KMS-11 (cell line): ENCODE measurements at regions not wholly inside any gene's neighbourhood (a gene's known extent, or its start where the extent isn't known, plus 50 kb on each side); places are given as distances from the start of the nearest gene placed in this dataset.

Source experiments
- H2AFZ ChIP-seq: fragments of 200-600 bp; sonication (generic); 2 replicates; pipeline ENCODE4 v1.6.1; 2016; ENCODE audit warnings: antibody characterized with exemption, mixed run types, low read depth
- H3K27ac ChIP-seq: fragments of 200-600 bp; sonication (generic); 2 replicates; pipeline ENCODE4 v1.6.1; 2016; ENCODE audit warnings: mild to moderate bottlenecking, mixed run types
- H3K27me3 ChIP-seq: fragments of 200-600 bp; sonication (generic); 2 replicates; pipeline ENCODE4 v1.6.1; 2017; ENCODE audit warnings: mild to moderate bottlenecking, low read depth, mixed run types, moderate library complexity; ENCODE audit not compliant: insufficient read depth
- H3K36me3 ChIP-seq: fragments of 200-600 bp; sonication (generic); 2 replicates; pipeline ENCODE4 v1.6.1; 2017; ENCODE audit warnings: mild to moderate bottlenecking, mixed run types; ENCODE audit not compliant: insufficient read depth
- H3K4me1 ChIP-seq: fragments of 200-600 bp; sonication (generic); 2 replicates; pipeline ENCODE4 v1.6.1; 2016; ENCODE audit warnings: mild to moderate bottlenecking, low read depth, mixed run types; ENCODE audit not compliant: poor library complexity, severe bottlenecking
- H3K4me2 ChIP-seq: fragments of 200-600 bp; sonication (generic); 2 replicates; pipeline ENCODE4 v1.7.0; 2016; ENCODE audit warnings: mild to moderate bottlenecking, mixed run types
- H3K4me3 ChIP-seq: fragments of 200-600 bp; sonication (generic); IDR thresholded peaks from 2 replicates; pipeline ENCODE4 v1.6.1; 2017; ENCODE audit warnings: low read depth, low read length, mixed read lengths; ENCODE audit not compliant: insufficient read depth
- H3K79me2 ChIP-seq: fragments of 200-600 bp; sonication (generic); 2 replicates; pipeline ENCODE4 v1.6.1; 2016; ENCODE audit warnings: low read depth, mixed run types; ENCODE audit not compliant: insufficient read depth
- H3K9ac ChIP-seq: fragments of 200-600 bp; sonication (generic); 2 replicates; pipeline ENCODE4 v1.6.1; 2016; ENCODE audit warnings: mild to moderate bottlenecking, mixed run types
- H4K20me1 ChIP-seq: fragments of 200-600 bp; sonication (generic); 2 replicates; pipeline ENCODE4 v1.6.1; 2016; ENCODE audit warnings: mild to moderate bottlenecking, mixed run types; ENCODE audit not compliant: insufficient read depth
- TF ChIP-seq, protein P1 (sequence below): fragments of 200-600 bp; sonication (generic); conservative IDR thresholded peaks from 2 replicates; pipeline ENCODE4 v1.6.1; 2017; ENCODE audit warnings: low read depth, mild to moderate bottlenecking, antibody characterized with exemption, low read length, moderate library complexity, mixed read lengths

DNA sequence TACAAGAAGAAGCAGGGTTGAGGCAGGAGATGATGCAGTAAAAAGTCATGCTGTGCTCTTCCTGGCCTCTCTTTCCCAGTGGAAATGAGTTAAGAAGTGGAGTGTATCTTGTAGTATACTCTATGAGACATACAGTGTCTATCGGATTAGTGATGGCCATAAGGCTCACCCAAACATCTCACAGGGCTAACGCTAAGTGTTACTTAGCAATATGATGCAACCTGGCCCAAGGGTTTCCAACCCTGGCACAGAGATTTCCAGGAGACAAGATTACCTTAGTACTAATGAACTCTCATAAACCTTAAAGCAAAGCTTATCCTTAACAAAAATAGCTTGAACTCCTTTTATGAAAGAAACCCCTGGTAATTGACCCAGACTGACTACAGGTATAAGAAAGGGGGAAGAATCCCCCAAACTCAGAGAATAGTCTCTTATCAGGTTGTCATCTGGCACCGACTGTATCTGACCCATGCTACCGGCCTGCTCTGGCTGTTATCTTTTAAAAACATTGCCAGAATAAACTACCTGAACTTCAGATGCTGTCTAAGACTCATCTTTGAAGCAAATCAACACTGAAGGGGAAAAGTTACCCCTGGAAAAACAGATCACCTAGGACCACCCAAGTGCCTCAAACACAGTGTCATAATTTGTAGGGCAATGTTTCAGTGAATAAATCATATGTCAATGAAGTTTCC lies 1002.0 kb downstream of the REEP3 start:
- Histone ChIP-seq H3K4me2 (no peak overlapping the region), H3K36me3 (no peaks in the 10 kb centered on the region), H3K79me2 (no peaks in the 10 kb centered on the region), H2AFZ (no peak overlapping the region), H3K4me3 (no peak overlapping the region), H4K20me1 (no peaks in the 10 kb centered on the region), H3K27me3 (no peaks in the 10 kb centered on the region), H3K27ac (no peak overlapping the region), H3K9ac (no peak overlapping the region), H3K4me1 (no peaks in the 10 kb centered on the region)
- TF ChIP-seq, protein P1, sequence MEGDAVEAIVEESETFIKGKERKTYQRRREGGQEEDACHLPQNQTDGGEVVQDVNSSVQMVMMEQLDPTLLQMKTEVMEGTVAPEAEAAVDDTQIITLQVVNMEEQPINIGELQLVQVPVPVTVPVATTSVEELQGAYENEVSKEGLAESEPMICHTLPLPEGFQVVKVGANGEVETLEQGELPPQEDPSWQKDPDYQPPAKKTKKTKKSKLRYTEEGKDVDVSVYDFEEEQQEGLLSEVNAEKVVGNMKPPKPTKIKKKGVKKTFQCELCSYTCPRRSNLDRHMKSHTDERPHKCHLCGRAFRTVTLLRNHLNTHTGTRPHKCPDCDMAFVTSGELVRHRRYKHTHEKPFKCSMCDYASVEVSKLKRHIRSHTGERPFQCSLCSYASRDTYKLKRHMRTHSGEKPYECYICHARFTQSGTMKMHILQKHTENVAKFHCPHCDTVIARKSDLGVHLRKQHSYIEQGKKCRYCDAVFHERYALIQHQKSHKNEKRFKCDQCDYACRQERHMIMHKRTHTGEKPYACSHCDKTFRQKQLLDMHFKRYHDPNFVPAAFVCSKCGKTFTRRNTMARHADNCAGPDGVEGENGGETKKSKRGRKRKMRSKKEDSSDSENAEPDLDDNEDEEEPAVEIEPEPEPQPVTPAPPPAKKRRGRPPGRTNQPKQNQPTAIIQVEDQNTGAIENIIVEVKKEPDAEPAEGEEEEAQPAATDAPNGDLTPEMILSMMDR: no peak

DNA sequence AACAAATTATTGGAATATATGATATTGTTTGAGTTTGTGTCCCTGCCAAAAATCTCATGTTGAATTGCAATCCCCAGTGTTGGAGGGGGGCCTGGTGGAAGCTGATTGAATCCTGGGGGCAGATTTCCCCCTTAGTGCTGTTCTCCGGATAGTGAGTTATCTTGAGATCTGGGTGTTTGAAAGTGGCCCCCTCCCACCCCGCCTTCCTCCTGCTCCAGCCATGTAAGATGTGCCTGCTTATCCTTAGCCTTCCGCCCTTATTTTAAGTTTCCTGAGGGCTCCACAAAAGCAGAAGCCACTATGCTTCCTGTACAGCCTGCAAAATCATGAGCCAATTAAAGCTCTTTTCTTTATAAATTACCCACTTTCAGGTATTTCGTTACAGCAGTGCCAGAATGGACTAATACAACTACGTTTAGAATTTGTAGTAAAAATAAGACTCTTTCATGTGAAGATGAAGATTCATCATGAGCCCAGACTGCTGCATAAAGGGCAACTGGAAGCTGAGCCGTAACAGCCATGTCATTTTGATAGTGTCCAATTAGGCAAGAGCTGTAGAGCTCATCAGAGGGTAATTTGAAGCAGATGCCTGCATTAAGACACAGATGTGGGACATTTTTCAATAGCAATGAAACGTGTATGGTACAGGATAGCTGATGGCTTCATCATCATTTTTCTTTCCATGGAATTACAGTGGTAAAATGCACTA lies 1007.2 kb downstream of the REEP3 start:
- H4K20me1 ChIP-seq: no peaks in the 10 kb centered on the region
- H3K4me1 ChIP-seq: no peaks in the 10 kb centered on the region
- H3K79me2 ChIP-seq: no peaks in the 10 kb centered on the region
- H3K27ac ChIP-seq: no peak overlapping the region
- no peaks in the 10 kb centered on the region for H3K36me3 ChIP-seq
- TF ChIP-seq, protein P1: no peak
- no peak overlapping the region for H3K4me3 ChIP-seq
- no peak overlapping the region for H2AFZ ChIP-seq
- no peaks in the 10 kb centered on the region for H3K27me3 ChIP-seq
- H3K9ac ChIP-seq: no peak overlapping the region
- no peak overlapping the region for H3K4me2 ChIP-seq

DNA sequence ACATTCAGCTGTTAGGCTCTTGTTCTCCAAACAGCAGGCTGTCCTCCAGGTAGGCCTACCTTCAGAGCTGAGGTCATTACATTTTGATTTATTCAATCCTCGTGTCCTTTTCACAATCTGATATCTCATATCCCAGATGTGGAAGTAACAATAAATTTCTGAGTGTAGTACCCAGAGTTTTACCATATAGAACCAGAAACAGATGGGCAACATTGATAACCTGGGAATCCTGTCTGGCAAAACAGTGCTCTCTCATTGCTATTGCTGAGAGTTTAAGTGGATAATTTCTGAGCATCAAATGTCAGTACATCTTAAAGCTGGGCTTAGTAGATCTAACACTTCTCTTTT lies 1007.8 kb downstream of the REEP3 start:
- H3K4me3 ChIP-seq: no peak overlapping the region
- H2AFZ ChIP-seq: no peak overlapping the region

GRCh38 chr10:64534616-64535015 lies 1013.4 kb downstream of the REEP3 start:
- Histone ChIP-seq H4K20me1 (no peaks in the 10 kb centered on the region), H3K27ac (no peak overlapping the region), H2AFZ (no peak overlapping the region), H3K4me2 (no peak overlapping the region), H3K36me3 (no peaks in the 10 kb centered on the region), H3K9ac (no peak overlapping the region), H3K79me2 (no peaks in the 10 kb centered on the region), H3K4me3 (no peak overlapping the region), H3K27me3 (no peaks in the 10 kb centered on the region), H3K4me1 (no peaks in the 10 kb centered on the region)
- TF ChIP-seq, protein P1: no peak

More for the DNA sequence above, 1007.8 kb downstream of the REEP3 start:
- H3K27ac ChIP-seq: no peak overlapping the region
- no peaks in the 10 kb centered on the region for H3K4me1 ChIP-seq
- H3K4me2 ChIP-seq: no peak overlapping the region
- no peaks in the 10 kb centered on the region for H3K36me3 ChIP-seq
- H3K27me3 ChIP-seq: no peaks in the 10 kb centered on the region
- no peaks in the 10 kb centered on the region for H4K20me1 ChIP-seq
- TF ChIP-seq, protein P1: no peak
- no peak overlapping the region for H3K9ac ChIP-seq
- no peaks in the 10 kb centered on the region for H3K79me2 ChIP-seq
